ENCODE measurements at regions not wholly inside any gene's neighbourhood (a gene's known extent, or its start where the extent isn't known, plus 50 kb on each side); places are given as distances from the start of the nearest gene placed in this dataset.

GRCh38 chrX:5549512-5549911 is 679.2 kb downstream of the NLGN4X start:
- no peaks in the 10 kb centered on the region for H3K9me1 ChIP-seq (ENCODE audit: control insufficient read depth, insufficient read depth, low read length)
- BruUV-seq (replicated peaks), result no TSS peak
- H3K9ac ChIP-seq (ENCODE audit: insufficient read depth in 1 of 2, low read depth in 2 of 2, low read length in 2 of 2), result no peak overlapping the region
- intact Hi-C loops (cut with micrococcal nuclease) (no loop called here), in situ Hi-C loops (cut with MboI) (no loop called here)
- no peaks in the 10 kb centered on the region for H3K9me3 ChIP-seq (replicated peaks; ENCODE audit: control insufficient read depth, insufficient read depth, low read depth, low read length)
- no peak overlapping the region for H3K4me2 ChIP-seq (ENCODE audit: insufficient read depth, low read length)
- H3K4me3 ChIP-seq, result no peak overlapping the region
- no peaks in the 10 kb centered on the region for H4K20me1 ChIP-seq (replicated peaks; ENCODE audit: control insufficient read depth, insufficient read depth, low read length)
- CTCF ChIA-PET (ENCODE audit: low intra/inter-chr PET ratio), result no interaction called here
- H3K4me1 ChIP-seq (replicated peaks in 1 of 2; ENCODE audit: control insufficient read depth in 2 of 2, insufficient read depth in 2 of 2, low read length in 2 of 2), result no peaks in the 10 kb centered on the region
- FAIRE-seq, result no peak
- no peaks in the 10 kb centered on the region for H3K79me2 ChIP-seq (ENCODE audit: control insufficient read depth, insufficient read depth, low read length)
- no peak overlapping the region for H3K27ac ChIP-seq (ENCODE audit: extremely low read depth, low read depth, low read length)
- no peak overlapping the region for H2AFZ ChIP-seq (ENCODE audit: low read depth, low read length)
- WGBS (ENCODE audit: insufficient coverage, low coverage, missing lambda C conversion rate), result 0% methylated on average over 2 of the region's 2 CpGs
- H3K27me3 ChIP-seq (ENCODE audit: control insufficient read depth in 2 of 2, insufficient read depth in 2 of 2, low read length in 2 of 2), result no peaks in the 10 kb centered on the region
- POLR2A ChIA-PET, result no interaction called here
- ATAC-seq, result no peak
- H3K36me3 ChIP-seq (ENCODE audit: control insufficient read depth, insufficient read depth, low read length), result no peaks in the 10 kb centered on the region
- TF ChIP-seq ELF2 (CRISPR knock-in tag; IDR thresholded peaks at IDR 0.05) (no peak), SREBF1 (IDR thresholded peaks at IDR 0.05; ENCODE audit: borderline replicate concordance, low read depth, low read length) (no peak), ZBTB1 (CRISPR knock-in tag; IDR thresholded peaks at IDR 0.05; ENCODE audit: borderline replicate concordance, low read depth) (no peak), HMG20A (CRISPR knock-in tag; conservative IDR thresholded peaks at IDR 0.05) (no peak), RBM15 (IDR thresholded peaks at IDR 0.05; ENCODE audit: insufficient read depth, low read length) (no peak), CBX8 (IDR thresholded peaks at IDR 0.05; ENCODE audit: borderline replicate concordance, extremely low read depth, low read depth, low read length, poor library complexity, severe bottlenecking) (no peak), CEBPB (tag; IDR thresholded peaks at IDR 0.05) (no peak), RBM14 (IDR thresholded peaks at IDR 0.05; ENCODE audit: borderline replicate concordance, insufficient read depth, low read depth, low read length) (no peak)
- TF ChIP-seq, protein P1, sequence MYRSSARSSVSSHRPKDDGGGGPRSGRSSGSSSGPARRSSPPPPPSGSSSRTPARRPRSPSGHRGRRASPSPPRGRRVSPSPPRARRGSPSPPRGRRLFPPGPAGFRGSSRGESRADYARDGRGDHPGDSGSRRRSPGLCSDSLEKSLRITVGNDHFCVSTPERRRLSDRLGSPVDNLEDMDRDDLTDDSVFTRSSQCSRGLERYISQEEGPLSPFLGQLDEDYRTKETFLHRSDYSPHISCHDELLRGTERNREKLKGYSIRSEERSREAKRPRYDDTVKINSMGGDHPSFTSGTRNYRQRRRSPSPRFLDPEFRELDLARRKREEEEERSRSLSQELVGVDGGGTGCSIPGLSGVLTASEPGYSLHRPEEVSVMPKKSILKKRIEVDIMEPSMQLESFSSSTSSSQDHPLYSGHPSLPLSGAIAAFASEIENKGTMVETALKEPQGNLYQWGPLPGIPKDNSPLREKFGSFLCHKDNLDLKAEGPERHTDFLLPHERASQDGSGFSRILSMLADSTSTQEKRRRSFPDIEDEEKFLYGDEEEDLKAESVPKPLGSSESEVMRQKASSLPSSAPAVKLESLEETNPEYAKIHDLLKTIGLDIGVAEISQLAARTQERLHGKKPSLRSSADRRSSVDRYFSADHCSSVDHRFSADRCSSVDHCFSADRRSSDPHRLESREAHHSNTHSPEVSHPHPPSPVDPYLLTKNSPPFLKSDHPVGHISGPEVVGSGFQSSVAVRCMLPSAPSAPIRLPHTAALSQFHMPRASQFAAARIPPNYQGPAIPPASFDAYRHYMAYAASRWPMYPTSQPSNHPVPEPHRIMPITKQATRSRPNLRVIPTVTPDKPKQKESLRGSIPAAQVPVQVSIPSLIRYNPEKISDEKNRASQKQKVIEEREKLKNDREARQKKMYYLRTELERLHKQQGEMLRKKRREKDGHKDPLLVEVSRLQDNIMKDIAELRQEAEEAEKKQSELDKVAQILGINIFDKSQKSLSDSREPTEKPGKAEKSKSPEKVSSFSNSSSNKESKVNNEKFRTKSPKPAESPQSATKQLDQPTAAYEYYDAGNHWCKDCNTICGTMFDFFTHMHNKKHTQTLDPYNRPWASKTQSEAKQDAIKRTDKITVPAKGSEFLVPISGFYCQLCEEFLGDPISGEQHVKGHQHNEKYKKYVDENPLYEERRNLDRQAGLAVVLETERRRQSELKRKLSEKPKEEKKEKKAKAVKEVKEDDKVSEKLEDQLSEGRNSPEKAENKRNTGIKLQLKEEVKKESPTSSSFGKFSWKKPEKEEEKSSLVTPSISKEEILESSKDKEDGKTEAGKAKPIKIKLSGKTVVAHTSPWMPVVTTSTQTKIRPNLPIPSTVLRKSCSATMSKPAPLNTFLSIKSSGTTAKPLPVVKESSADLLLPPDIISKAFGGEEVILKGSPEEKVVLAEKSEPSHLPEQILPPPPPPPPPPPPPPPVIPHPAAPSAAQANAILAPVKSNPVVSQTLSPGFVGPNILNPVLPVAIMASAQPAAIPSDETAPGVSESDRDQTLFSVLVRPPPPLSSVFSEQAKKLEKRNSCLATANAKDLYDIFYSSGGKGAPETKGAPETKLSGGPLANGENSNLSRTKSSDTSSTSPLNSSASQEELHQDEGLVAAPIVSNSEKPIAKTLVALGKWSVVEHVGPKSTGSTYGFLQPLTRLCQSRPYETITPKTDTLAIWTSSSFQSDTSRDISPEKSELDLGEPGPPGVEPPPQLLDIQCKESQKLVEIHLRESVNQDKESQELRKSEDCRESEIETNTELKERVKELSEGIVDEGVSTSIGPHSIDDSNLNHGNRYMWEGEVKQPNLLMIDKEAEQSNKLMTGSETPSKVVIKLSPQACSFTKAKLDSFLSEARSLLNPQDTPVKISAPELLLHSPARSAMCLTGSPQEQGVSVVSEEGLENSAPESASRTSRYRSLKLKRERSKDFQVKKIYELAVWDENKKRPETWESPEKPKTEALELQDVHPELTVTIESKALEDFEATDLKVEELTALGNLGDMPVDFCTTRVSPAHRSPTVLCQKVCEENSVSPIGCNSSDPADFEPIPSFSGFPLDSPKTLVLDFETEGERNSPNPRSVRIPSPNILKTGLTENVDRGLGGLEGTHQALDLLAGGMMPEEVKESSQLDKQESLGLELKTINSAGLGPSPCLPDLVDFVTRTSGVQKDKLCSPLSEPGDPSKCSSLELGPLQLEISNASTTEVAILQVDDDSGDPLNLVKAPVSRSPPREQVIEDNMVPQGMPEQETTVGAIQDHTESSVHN (IDR thresholded peaks at IDR 0.05; ENCODE audit: borderline replicate concordance in 1 of 2, low read depth in 1 of 2), result no peak
- TF ChIP-seq, protein P2, sequence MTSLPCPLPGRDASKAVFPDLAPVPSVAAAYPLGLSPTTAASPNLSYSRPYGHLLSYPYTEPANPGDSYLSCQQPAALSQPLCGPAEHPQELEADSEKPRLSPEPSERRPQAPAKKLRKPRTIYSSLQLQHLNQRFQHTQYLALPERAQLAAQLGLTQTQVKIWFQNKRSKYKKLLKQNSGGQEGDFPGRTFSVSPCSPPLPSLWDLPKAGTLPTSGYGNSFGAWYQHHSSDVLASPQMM (CRISPR knock-in tag; IDR thresholded peaks at IDR 0.05), result no peak
- DNase-seq (ENCODE audit: extremely low read depth in 1 of 4, low spot score in 3 of 4), result no peak
